Stimulated activated CD8-positive, alpha-beta memory T cell treated with anti-CD3 and anti-CD28 coated beads, Interleukin-7, amount 100 ng/mL, for 48 hours (primary cell): ENCODE measurements at regions not wholly inside any gene's neighbourhood (a gene's known extent, or its start where the extent isn't known, plus 50 kb on each side); places are given as distances from the start of the nearest gene placed in this dataset.
"Not testable (repeated sequence)": the region's sequence is repeated elsewhere in the genome, so short reads cannot be mapped to it uniquely, and the experiment has no call there.

Source experiments
- DNase-seq, 2 donors: peaks; one replicate each; pipeline ENCODE4 v3.0.0-alpha.2; 2020; ENCODE audit warnings: low read depth in 1 of 2; ENCODE audit errors: extremely low read depth in 1 of 2

DNA sequence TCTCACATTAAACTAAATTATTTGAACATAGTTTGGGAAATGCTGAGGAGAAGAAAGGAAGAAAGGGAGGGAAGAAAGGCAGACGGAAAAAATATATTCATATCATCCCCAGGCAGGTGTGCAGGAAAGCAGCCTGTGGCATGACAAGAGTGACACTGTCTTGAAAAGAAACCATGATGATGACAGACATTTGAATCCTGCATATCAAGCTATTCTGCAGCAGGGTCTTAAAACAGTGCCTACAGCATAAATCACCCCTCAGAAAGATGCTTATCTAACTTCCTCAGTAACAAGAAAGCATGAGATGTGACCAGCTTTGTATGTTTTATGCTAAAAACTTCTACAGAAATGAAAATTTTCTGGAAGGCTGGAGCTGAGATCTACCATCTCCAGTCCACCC lies 144.5 kb upstream of the GRM7 start:
- DNase-seq, result no peak

DNA sequence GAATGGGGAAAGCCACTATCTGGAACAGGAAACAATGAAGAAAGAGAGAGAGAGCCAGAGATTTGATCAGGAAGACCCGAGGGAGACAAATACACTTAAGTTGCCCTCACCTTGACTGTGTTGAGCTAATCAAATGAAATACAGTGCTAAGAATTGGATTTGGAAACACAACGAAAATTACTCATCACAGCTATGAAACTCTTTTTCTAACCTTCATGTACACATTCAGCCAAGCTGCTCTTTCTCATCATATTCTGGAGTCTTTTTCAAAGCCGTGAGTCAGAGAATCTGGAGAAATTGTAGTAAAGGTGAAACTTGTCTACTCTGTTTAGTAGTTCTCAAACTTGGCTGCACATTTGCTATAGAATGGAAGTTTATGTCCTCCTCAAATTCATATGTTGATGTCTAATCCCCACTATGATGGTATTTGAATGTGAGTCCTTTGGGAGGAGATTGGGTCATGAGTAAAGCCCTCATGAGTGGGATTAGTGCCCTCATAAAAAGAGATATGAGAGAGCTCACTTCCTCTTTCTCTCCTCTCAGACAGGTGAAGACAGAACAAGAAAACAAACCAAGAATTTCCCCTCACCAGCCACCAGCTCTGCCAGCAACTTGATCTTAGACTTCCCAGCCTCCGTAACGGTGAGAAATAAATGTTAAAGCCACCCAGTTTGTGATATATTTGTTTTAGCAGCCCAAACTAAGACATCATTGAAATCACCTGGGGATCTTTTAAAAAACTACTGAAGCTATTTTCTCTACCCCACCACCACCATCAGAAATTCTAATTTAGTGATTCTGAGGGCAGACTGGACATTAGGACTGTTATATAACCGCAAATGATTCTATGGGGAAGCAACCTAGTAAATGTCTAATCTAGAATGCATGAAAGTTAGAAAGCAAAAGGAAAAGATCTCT lies 143.6 kb upstream of the GRM7 start:
- no peak for DNase-seq

DNA sequence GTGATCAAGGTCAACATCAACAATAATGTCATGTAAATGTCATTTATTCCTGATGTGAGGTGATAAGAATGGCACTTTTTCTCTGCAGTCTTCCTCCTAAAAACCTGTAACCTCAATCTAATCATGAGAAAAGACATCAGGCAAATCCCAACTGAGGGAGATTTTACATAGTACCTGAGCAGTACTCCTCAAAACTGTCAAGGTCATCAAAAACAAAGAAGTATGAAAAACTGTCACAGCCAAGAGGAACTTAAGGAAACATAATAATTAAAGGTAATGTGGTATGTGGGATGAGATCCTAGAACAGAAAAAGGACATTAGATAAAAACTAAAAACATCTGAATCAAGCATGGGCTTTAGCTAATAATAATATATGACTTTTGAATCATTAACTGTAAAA lies 140.9 kb upstream of the GRM7 start:
- no peak for DNase-seq

DNA sequence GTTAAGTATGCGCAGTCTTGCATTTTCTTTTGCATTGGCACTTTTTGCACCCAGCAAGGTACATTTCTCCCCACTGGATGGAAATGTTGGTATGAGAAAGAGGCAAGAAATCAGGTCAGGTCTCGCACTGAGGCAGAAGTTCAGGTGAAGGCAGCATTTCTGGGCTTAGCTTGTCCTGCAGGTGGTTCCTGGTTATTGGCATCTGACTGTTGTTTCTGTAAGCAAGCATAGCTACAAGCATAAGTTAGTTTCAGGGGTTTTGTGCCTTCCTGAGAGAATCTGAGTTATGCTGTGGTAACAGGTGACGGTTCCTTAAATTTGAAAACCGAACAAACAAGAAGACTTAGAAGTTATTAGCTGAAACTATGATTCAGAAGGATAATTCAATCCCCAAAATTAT lies 139.4 kb upstream of the GRM7 start:
- no peak for DNase-seq

DNA sequence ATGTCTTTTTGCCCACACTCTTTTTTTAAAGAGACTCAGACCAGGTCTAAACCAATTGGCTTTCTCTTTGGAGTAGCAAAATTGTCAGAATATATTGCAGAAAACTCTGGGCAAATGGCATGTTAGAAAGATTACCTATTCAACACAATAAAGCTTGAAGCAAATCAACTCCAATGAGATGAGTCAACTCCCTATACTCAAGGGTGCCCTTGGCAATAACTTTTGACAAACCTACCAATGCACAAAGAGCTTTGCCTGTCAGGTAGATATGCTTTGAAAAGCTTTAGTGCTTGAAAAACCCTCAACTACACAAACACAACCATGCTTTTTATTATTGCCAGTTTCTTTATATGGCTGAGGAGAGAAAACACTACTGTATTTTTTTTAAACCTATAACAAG lies 137.7 kb upstream of the GRM7 start:
- DNase-seq, result no peak

DNA sequence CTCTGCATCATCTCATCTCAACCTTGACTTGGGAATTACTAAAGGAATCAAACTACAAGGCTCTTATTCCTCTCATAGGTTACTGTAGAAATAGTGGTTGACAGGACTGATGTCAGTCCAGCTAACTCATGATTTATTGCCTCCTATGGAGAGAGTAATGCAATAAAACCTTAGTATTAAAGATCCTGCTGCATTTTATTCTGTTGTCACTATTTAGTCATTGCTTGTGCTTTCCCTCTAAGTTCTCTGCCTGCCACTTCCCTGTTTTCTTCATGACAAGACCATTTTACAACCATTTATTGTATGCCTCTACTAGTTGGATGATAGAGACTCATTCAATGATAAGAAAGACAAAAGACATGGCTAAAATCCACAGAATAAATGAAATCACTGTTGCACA lies 134.1 kb upstream of the GRM7 start:
- no peak for DNase-seq

DNA sequence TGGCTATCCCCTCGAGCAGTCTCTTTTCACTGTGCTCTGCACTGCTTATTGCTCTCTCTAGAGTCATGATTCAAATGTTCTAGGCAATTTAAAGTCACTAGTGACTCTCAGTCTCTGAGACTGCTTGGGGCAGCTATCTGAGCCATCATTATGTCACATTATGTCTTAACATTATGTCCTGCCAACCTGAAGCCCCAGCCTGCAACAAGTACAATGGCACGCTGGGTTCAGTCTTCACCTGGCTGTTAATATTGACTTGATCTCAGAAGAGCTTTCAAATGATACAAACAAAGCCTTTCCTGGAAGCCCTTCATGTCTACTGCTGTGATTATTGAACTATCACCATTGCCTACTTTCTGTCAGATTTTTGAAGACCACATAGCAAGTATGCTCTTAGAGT lies 128.1 kb upstream of the GRM7 start:
- DNase-seq, result no peak

DNA sequence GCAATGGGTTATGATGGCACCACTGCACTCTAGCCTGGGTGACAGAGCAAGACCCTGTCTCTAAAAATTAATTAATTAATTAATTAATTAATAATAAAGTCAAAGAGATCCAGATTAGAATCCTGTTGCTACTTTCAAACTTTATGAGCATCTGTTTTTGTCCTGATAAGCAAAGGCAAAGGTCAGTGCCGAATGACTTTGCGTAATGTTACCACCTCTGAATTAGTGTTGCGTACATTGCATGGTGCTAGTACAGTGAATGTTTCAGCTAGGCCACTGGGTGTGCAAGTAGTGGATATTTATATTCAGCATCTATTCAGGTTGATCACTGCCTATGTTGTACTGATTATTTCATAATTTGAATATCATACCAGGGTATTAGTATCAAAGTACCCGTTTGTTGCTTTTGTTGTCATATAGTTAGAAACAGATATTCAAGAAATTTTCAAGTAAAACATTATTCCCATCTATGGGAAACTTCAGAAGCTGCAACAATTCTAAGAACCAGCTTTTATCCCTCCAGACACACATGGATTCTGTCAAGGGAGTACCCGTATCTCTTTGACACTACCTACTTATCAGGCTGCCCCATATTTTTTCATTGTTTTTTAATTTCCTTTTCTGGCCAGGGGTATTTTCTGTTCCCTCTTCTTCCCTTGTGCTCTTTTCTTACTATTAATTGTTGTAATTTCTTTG lies 127.1 kb upstream of the GRM7 start:
- DNase-seq, result no peak

DNA sequence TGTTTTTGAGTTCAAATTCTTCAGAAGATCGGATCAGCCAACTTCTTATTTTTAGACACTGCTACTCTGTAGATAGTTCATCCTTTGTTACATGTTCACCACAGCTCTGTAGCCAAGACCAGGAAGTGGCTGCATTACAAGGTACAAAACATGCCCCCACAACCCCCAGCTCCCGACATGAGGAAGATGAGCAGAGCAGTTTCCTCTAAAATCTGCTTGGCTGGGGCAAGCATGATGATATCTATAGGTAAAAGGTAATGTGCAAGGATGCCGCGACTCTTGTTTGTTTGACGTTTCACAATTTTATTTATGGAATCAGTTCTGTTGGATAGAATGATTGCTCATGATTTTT lies 126.5 kb upstream of the GRM7 start:
- DNase-seq, result no peak

DNA sequence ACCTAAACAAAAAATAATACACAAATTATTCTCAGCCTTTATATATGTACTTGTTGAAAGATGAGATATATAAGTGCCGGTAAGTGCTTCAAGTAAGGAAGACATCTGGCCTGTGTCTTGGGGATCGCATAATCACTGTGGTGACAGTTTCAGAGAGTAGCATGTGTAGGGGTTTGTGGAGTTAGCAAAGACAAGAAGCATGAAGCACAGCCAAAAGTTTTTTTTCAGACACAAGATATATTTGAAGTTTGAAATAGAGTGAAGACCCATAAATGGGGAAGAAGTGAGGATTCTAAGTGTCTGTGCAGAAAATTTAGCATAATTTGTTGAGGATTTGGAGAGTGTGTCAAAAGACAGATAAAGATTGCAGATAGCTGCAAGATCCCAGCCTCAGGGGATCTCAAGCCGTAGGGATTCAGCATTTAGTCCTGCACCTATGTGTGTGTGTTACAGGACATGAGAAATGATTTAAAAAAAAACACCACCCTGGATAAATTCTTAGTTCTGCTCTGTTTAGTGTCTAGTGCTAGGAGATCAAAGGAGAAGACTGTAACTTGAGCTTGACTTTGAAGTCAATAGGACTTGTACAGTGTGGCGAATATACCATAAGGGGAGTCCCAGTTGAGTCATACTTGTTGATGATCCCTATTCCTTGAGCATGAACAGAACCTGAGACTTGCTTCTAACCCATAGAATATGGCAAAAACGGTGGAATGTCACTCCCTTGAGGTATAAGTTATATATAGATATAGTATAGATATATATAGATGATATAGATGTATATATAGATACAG lies 123.9 kb upstream of the GRM7 start:
- no peak for DNase-seq

DNA sequence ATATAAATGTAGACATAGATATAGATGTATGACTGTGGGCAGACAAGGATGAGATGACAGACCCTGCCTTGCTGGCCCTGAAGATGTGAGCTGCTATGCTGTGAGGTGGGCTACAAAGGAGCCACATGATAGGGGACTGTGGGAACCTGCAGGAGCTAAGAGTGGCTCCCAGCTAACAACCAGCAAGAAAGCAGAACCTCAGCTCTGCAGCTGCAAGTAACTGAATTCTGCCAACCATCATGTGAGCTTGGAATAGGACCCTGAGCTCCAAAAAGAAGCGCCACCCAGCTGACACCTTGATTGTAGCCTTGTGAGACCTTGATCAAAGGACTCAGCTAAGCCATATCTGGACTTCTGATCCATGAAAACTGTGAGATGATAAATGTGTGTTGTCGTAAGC lies 123.3 kb upstream of the GRM7 start:
- no peak for DNase-seq

DNA sequence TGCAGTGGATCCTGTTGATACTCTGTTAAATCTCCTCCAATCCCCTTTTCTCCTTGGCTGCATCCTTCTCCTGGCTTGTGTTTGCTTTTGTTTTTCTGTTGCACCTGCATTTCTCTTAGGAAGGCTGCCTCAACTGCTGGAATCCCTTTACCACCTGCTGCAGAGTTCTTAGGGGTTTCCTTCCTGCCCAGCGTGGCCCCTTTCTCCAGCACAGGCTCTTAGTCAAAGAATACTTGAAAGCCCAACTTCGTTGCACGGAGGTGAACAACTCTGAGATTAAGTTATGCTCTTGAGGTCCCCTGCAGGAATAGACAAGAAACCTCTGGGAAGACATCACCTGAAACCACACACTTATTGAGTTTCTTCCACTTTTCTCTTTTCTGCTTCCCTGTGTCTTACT lies 121.6 kb upstream of the GRM7 start:
- DNase-seq, result no peak

DNA sequence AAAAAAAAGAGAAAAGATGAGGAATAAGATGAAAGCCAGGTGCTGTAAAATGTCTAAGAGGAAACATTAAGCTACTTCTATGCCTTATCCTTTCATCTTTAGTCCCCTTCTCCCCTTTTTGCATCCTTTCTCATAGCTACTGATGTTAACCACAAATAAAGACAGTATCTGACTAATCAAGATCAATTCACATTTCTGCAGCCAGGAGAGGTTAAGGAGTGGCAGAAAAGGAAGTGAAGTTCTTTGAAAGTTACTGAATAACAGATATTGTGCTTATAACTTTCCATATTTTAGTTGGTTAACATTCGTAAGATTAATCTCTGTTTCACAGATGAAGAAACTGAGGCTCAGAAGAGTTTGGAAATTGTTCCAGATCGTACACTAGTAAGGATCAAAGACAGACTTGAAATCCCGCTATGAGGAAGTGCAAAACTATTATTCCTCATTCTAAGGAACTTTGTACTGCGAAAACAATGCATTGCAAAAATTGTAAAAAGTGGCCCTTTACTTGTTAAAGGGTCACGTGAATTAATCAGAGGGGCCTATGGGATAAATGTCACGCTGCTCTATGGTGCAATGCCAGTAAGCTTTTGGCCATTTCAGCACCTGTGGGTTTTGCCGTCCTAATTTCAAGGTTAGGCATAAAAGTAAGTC lies 117.7 kb upstream of the GRM7 start:
- no peak for DNase-seq

DNA sequence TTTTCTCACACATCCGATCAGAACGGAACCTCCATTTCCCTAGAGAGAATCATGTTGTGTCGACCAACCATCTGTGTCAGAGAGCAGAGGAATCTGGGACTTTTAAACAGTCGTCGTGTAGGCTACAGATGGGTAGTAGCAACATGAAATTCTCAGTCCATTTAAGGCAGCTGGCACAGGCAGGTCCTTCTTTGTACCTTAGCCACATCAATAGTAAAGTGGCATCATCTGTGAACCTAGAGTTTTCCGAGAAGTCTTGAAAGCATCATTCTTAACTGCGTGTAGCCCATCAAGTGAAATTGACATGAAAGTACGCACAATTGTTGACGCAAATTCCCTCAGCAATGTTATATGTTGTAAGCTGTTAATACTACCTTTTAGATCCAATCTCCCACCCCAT lies 114.5 kb upstream of the GRM7 start:
- no peak for DNase-seq

DNA sequence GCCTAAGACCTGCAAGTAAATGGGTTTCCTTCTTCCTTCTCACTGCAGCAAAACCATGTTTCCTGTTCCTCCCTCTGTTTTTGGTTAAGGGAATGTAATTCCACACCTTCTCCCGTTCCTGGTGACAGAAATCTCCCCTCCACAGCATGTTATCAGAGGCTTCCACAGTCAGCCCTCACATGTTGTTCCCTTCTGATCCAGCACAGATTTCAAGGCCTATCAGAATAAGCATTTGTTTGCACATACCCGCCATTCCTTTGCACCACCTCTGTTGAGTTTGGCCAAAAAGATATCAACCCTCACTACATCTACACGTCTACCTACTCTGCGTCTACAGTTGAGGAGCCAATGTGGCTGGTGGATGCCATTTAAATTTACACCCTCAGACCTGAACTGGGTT lies 113.9 kb upstream of the GRM7 start:
- no peak for DNase-seq

DNA sequence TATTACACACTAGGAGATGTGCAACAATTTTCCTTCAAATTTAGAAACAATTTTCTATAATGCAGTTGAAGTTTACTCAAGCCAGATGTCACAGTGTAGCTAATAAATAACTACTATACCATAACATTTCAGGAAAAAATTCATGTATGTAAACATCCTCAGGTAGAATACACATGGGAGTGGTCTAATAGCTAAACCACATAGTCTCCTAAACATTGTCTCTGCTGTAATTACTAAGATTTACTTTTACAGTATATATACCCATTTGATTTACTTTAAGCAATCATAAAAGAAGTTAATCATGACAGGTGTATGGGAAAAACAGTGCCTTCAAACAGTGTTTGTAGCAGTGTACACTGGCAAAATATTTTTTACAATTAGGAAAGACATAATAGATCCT lies 110.1 kb upstream of the GRM7 start:
- no peak for DNase-seq

DNA sequence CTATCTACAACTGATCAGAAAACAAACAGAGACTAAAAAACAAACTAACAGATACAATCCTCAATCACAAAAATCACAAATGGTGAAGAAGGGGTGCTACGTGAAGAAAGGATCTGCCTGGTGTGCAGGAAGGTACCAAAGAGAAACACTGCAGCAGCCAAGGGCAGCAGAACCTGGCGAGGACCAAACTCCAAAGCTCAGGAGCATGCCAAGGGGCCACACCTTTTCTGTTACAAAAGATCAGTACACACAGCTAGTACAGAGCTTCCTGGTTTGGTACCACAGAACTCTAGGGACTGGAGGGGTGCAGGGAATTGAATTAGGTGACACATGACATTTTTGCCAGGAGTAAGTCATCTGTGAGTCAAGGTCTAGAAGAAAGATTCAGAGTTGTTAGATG lies 107.4 kb upstream of the GRM7 start:
- no peak for DNase-seq

DNA sequence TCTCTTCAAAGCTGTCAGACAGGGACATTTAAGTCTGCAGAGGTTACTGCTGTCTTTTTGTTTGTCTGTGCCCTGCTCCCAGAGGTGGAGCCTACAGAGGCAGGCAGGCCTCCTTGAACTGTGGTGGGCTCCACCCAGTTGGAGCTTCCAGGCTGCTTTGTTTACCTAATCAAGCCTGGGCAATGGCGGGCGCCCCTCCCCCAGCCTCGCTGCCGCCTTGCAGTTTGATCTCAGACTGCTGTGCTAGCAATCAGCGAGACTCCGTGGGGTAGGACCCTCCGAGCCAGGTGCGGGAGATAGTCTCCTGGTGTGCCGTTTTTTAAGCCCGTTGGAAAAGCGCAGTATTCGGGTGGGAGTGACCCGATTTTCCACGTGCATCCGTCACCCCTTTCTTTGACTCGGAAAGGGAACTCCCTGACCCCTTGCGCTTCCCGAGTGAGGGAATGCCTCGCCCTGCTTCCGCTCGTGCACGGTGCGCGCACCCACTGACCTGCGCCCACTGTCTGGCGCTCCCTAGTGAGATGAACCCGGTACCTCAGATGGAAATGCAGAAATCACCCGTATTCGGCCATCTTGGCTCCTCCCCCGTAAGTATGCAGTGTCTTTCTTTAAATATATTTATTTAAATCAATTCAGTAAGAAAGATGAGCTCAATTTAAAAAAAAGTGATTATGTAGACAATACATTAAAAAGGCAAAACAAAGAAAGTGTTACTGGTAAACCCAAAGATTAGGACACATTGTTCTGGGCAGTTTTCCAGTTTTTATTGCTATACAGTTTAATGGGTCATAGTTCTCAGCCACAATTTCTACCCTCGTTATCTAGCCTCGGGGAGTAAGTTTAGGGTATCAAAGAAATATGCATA lies 91.2 kb upstream of the GRM7 start:
- not testable (repeated sequence) for DNase-seq

DNA sequence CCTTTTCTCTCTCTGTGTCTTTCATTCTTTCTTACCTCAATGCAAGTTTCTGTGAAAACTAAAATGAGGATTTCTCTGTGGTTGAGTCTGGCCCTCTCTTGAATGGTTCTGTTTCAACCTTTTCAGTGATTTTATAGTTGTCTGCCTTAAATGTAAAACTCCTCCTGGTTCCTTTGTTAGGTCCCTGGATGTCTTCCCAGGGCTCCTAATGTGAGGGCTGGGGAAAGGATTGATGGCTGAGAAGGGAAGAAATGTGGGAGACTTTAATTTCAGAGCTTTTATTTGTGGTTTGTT lies 90.6 kb upstream of the GRM7 start:
- DNase-seq, result no peak

DNA sequence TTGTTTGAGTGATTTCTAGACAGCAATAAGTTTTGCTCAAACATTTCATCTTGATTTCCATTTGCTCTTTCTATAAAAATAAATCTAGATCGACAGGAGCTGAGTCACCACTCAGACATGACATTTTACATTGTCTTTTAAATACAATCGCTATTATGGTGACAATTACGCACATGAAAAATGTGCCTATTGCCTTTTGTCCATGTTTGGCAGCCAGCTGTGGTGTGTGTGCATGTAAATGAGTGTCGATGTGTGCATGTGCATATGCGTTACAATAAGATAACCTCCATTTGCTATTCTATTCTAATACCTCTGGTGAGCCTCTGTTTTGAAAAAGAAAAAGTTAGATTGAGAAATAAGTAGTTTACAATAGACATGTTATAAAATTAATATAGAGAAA lies 89.7 kb upstream of the GRM7 start:
- no peak for DNase-seq

DNA sequence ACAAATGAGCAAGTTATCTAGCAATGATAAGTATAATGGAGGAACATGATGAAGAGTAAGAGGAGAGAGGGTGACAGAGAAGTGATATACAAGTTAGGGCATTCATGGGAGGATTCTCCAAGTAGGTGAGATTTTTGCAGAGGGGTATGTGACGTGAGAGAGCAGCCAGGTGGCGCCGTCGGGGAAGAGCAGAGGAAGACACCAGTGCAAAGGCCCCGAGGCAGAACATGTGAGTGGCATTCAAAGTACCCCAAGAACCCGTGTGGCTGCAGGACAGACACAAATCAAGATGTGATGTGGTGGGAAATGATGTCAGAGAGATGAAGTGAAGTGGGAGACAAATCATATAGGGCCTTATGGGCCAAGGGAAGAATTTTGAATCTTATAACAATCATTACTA lies 81.8 kb upstream of the GRM7 start:
- no peak for DNase-seq
